GM21619 (cell line): ENCODE measurements at regions not wholly inside any gene's neighbourhood (a gene's known extent, or its start where the extent isn't known, plus 50 kb on each side); places are given as distances from the start of the nearest gene placed in this dataset.

Source experiments
- ATAC-seq: cut with Tn5 transposase; IDR thresholded peaks from one replicate; pipeline ENCODE4 v1.9.1; 2021; ENCODE audit not compliant: unreplicated experiment

DNA sequence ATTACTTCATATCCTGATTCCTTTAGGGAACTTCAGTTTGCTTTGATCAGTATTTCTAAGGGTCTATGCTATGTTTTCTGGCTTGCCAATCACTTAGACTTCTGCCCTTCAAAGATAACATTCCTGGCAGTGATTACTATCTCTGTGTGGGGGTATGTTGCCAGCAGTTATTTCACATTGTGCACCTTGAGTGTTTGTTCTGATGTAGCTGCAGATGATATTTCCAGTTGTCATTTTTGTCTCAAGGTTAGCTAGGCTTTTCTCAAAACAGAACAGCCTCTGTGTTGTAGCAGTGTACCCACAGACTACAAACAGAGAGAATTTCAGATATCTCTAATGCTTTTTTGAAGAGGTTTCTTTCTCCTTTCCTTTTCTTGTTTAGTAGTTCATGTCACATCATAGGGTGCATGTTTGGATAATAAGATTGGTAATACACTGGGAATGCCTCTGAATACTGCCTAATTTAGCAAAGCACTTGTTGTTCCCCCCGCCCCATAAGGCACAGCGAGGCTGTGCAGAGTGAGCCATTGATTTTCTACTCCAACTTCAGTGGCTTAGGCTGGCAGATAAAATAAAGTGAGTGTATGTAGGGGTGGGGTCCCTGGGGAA, 134.7 kb upstream of the AGR3 start:
- ATAC-seq: no peak

GRCh38 chr7:17019106-17019505, 137.3 kb upstream of the AGR3 start:
- ATAC-seq: no peak

GRCh38 chr7:17020250-17020649, 138.5 kb upstream of the AGR3 start:
- no peak for ATAC-seq

DNA sequence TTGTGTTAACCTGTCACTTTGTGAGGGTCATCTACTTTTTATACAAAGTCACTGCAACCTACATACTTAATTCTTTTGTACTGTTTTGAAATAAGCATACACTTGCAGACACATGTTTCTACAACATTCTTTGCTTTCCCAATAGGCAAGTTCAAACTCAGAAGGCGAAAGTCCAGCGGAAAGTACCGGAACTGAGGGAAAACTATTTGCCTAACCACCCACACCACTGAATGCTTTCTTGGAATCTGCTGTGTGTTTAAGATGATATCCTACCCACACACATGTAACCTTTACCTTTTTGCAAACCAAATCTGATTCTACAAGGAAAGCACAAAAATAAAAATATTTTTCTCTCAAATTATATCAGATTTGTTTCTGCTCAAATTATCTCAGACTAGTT, 139.4 kb upstream of the AGR3 start:
- no peak for ATAC-seq

GRCh38 chr7:17022920-17023319, 141.1 kb upstream of the AGR3 start:
- no peak for ATAC-seq

- no peak for ATAC-seq
Observed at GRCh38 chr7:17026269-17026668, 144.5 kb upstream of the AGR3 start.

GRCh38 chr7:17027143-17027788, 145.5 kb upstream of the AGR3 start:
- ATAC-seq: no peak

DNA sequence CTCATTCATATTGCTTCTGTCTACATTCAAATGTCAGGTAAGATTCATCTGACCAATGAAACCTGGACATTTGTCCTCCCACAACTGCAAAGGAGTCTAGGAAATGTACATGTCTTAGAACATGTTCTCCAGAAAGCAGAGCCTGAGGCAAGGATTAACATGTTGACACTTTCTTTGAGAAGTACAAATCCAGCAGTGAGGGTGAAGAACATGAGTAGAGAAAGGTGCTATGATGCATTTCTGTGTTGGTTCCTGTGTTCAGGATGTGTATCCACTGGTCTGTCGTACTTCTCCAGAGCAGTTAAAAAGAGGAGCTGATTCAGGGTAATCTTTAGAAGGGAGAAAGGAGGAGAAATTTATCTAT, 146.0 kb upstream of the AGR3 start:
- ATAC-seq: no peak

DNA sequence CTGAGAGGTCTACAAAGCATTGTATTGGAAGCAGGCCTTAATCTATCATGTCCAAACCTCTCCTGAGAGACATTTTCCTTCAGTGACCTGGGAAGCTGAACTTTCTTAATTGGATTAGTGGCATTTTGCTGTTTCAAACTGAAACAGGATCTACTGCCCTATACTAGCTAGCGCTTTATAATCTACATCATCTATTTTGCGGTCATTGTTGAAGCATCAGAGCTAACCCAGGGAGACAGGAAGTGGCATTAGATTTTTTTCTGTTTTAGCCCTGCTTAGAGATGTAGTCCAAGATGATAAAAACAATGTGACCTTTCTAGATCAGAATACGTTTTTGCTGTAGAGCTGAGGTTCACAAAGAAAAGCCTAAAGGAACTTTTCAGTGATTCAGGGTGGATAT, 147.4 kb upstream of the AGR3 start:
- ATAC-seq: no peak

DNA sequence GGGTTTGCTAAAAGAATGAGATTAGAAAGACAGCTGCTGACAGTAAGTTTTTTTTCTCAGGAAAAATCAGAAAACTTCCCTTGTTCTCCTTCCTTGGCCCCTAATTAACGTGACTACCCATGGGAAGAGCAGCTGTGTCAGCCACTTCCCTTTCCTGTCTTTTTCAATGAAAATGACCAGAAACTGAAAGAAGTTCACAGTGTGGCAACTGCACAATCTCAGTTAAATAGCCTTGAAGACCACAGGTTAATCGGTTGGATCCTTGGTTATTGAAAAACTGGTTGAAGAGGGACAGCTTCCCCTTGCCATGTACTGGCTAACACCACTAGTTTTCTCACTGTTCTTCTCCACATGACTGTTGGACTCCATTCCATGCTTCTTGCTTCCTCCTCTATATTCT, 148.8 kb upstream of the AGR3 start:
- ATAC-seq: no peak

GRCh38 chr7:17031906-17032551, 150.2 kb upstream of the AGR3 start:
- no peak for ATAC-seq

- ATAC-seq: no peak
Observed at GRCh38 chr7:17033245-17033644, 151.5 kb upstream of the AGR3 start.

- no peak for ATAC-seq
Observed at GRCh38 chr7:17036584-17036983, 154.8 kb upstream of the AGR3 start.

GRCh38 chr7:17037356-17037755, 155.6 kb upstream of the AGR3 start:
- ATAC-seq: no peak

GRCh38 chr7:17038160-17038782, 156.5 kb upstream of the AGR3 start:
- ATAC-seq: no peak

- no peak for ATAC-seq
Observed at GRCh38 chr7:17038783-17039170, 157.0 kb upstream of the AGR3 start.

- no peak for ATAC-seq
Observed at GRCh38 chr7:17039372-17039771, 157.6 kb upstream of the AGR3 start.

GRCh38 chr7:17040716-17041115, 158.9 kb upstream of the AGR3 start:
- no peak for ATAC-seq

GRCh38 chr7:17041324-17041723, 159.5 kb upstream of the AGR3 start:
- no peak for ATAC-seq

DNA sequence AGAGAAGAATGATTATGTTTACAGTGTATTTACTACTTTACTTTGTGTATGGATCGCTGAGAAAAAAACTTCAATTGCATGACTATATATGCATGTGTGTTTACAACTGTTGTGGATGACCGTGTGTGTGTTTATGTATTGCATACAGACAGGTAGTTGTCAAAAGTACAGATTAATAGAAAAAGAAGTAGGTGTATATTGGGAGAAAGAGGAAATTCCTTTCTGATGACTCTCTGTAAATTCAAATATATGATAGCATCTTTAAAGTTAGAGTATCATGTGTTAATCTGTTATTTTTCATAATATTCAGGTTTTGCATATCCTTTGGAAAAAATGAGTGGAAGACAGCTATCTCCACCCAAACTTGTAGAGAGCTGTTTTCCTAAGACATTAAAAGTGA, 160.4 kb upstream of the AGR3 start:
- ATAC-seq: no peak

DNA sequence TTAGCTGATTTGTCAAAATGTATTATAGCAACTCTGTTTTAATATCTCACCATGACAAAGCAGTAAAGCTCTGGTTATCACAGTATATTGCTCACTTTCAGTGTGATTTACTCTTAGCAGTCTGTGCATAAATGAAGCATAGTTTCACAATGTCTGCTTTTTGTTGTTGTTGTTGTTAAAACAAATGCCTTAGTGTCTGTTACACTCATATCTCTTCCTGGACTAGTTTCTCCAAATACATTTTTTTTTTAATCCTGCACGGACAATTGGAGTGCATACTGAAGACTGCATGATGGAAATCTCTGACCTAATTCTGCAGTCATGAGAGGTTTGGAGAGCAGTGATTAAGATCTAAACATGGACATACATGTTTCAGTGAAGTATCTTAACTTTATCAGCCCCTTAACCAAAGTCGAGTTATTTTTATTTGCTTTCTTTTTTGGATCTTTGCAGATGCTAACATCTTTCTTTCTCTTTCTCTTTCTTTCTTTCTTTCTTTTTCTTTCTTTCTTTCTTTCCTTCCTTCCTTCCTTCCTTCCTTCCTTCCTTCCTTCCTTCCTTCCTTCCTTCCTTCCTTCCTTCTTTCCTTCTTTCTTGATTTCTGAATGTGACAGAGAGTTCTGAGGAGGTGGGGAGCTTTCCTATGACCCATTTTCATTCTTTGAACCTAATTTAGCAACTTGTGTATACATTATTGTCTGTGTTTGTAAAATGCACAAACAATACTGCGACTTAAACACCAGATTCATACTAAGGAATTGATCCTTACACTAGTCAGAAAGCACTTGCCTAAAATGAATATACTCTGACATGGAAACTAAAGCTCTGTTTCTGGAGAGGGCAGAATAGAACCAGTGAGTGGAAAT, 161.5 kb upstream of the AGR3 start:
- ATAC-seq: no peak
